ENCODE measurements at regions not wholly inside any gene's neighbourhood (a gene's known extent, or its start where the extent isn't known, plus 50 kb on each side); places are given as distances from the start of the nearest gene placed in this dataset.

- TF ChIP-seq CTCF (IDR thresholded peaks at IDR 0.05) = no peak
- TF ChIP-seq POLR2A (IDR thresholded peaks at IDR 0.05) = no peak
Observed at GRCh38 chr3:83567935-83568334, 1390.9 kb upstream of the CADM2 start.

Data from testis (tissue), 2 donors.